ENCODE measurements at regions not wholly inside any gene's neighbourhood (a gene's known extent, or its start where the extent isn't known, plus 50 kb on each side); places are given as distances from the start of the nearest gene placed in this dataset.

DNA sequence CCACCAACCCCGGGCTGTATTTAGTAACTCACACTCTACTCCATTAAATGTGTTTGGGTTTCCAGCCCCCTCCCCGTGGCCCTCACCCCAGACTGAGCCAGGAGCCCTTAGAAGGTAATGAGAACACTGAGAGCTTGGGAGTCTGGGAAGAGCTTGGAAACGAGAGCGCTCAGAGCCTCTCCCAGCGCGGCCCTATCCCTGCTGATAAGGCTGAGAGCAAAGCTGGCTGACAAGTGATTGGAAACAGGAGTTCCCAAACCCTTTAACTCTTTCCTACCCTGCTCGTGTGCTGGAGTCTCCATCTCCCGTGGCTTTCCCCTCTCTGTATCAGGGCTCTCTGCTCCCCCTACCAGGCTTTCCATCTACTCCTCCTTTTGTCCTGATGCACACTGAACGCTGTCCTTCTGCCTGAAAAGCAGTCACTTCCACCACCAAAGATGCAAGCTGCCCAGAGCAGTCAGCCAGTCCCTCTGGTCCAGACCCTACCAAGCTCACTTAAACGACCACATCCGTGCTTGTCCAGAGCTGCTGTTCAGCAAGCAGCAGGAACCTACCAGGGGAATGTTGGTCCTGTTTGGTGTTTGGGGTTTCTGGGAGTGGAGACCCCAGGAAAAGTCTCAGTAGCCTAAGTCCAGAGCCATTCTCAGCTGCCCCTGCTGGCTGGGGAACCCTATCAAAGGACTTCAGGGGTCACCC is 100.0 kb upstream of the PKDCC start:
- TF ChIP-seq, protein P1, sequence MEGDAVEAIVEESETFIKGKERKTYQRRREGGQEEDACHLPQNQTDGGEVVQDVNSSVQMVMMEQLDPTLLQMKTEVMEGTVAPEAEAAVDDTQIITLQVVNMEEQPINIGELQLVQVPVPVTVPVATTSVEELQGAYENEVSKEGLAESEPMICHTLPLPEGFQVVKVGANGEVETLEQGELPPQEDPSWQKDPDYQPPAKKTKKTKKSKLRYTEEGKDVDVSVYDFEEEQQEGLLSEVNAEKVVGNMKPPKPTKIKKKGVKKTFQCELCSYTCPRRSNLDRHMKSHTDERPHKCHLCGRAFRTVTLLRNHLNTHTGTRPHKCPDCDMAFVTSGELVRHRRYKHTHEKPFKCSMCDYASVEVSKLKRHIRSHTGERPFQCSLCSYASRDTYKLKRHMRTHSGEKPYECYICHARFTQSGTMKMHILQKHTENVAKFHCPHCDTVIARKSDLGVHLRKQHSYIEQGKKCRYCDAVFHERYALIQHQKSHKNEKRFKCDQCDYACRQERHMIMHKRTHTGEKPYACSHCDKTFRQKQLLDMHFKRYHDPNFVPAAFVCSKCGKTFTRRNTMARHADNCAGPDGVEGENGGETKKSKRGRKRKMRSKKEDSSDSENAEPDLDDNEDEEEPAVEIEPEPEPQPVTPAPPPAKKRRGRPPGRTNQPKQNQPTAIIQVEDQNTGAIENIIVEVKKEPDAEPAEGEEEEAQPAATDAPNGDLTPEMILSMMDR (IDR thresholded peaks at IDR 0.05): no peak
- TF ChIP-seq EP300 (IDR thresholded peaks at IDR 0.05) (no peak), POLR2A (IDR thresholded peaks at IDR 0.05) (no peak), POLR2AphosphoS5 (IDR thresholded peaks at IDR 0.05) (no peak)
